ENCODE measurements at regions not wholly inside any gene's neighbourhood (a gene's known extent, or its start where the extent isn't known, plus 50 kb on each side); places are given as distances from the start of the nearest gene placed in this dataset.

GRCh38 chr7:114860206-114860605 is 61.7 kb upstream of the MDFIC start:
- no peak for DNase-seq

GRCh38 chr7:114862406-114862805 is 59.5 kb upstream of the MDFIC start:
- DNase-seq: no peak

GRCh38 chr7:114864278-114864677 is 57.6 kb upstream of the MDFIC start:
- DNase-seq: no peak

- DNase-seq: peak; percentile 59
Measured at GRCh38 chr7:114865564-114865963, 56.3 kb upstream of the MDFIC start.

Data from activated CD4-positive, CD25-positive, alpha-beta regulatory T cell treated with anti-CD3 and anti-CD28 coated beads, Interleukin-2, amount 50 U/mL, for 72 hours (primary cell).